Frontal cortex (tissue), 3 donors: ENCODE measurements at regions not wholly inside any gene's neighbourhood (a gene's known extent, or its start where the extent isn't known, plus 50 kb on each side); places are given as distances from the start of the nearest gene placed in this dataset.
"Not testable (repeated sequence)": the region's sequence is repeated elsewhere in the genome, so short reads cannot be mapped to it uniquely, and the experiment has no call there.

Experiments used
- DNase-seq, 2 donors: peaks; one replicate each; pipeline ENCODE4 v3.0.0; 2012; ENCODE audit warnings: low spot score in 2 of 2
- FAIRE-seq: peaks from 2 replicates; lab custom pipeline; 2012; peaks lifted over from hg19 to GRCh38; lab: Jason Lieb, UNC
- donor health status: control.
- donor health status: control.
- donor health status: control.

GRCh38 chr15:26134812-26135211 lies 271.7 kb upstream of the ATP10A start:
- no peak for DNase-seq
- FAIRE-seq: no peak

DNA sequence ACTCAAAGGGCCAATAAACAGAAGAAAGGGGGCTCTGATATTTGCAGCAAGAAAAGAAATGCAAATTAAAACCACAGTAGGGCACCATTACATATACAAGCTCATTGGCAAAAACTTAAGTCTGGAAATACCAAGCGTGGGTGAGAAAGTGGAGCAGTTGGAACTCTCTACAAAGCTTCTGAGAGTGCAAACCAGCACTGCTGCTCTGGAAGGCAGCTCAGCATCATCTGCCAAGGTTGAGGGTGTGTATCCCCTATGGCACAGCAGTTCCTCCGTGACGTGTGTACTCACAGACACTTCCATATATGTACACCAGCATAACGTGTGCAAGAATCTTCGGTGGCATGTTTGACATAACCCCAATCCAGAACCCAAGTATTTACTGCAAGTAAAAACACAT lies 271.0 kb upstream of the ATP10A start:
- no peak for FAIRE-seq
- DNase-seq: no peak

GRCh38 chr15:26132811-26133210 lies 269.7 kb upstream of the ATP10A start:
- no peak for FAIRE-seq
- no peak for DNase-seq

DNA sequence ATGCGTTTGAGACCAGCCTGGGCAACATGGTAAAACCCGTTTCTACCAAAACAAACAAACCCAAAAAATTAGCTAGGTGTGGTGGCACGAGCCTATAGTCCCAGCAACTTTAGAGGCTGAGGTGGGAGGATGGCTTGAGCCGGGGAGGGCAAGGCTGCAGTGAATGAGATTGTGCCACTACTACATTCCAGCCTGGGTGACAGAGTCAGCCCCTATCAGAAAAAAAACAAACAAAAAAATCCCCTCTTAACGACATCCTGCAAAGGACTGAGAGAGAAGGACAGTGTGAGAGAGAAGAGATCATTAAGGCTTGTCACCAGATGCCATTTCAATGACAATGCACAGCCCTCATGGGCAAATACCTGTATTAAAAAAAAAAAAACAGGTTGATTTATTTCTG lies 266.7 kb upstream of the ATP10A start:
- FAIRE-seq: no peak
- no peak for DNase-seq

DNA sequence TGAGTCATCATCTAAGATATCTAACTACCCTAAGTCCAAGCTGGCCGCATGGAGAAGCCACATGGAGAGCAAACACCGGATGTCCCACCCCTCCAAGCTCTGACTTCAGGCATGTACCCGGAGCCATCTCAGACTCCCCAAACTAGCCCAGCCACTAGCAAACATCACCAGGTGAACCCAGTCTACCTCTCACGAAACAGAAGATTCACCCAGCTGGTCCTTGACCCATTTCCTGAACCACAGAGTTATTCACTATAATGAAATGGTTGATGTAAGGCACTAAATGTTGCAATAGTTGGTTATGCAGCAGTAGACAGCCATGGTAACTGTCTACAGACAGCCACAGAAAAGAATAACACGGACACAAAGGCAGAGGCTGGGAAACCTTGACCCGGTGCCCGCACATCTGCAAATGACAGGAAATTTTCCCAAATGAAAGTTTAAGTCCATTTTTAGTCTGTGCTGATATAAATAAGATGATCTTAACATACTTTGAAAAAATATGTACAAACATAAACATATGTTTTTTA lies 265.5 kb upstream of the ATP10A start:
- FAIRE-seq (no peak), DNase-seq (no peak)

- DNase-seq: no peak
- peak; percentile 21 for FAIRE-seq
Observed at GRCh38 chr15:26126819-26127387, 263.8 kb upstream of the ATP10A start.

DNA sequence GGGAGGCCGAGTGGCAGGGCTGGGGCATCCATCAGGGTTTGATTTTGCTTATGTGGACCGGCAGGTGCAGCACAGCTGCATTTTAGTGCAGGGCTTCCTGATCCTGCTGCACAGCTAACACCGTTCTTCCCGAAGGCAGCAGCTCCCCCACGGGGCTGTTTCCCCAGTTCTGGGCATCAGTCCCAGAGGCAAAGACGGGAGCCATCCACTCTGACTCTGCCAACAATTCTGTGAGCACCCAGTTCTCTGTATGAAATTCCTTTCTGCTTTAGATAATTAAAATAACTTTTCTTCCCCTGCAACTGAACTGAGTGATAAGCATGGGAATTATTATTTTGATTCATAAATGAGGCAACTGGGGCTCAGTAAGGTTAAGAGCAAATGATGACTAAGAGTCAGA lies 262.9 kb upstream of the ATP10A start:
- FAIRE-seq (no peak), DNase-seq (no peak)

DNA sequence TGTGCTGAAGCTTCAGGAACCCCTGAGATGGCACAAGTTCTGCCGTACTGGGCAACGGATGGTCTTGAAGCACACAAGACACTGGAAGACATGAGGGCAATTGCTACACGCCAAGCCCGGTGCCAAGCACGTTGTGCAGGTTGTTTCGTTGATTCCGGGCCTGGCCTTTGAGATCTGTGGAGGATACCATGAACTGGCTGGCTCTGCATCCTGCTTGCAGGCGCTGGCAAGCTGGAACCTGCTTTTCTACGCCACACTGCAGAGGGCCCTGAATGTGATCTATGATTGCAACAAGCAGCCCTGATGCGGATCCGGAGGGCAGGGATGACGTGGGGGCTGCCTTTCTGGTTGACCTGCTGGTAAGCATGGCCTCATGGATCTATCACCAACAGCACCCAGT lies 262.5 kb upstream of the ATP10A start:
- DNase-seq: no peak
- FAIRE-seq: no peak

- DNase-seq (no peak), FAIRE-seq (no peak)
Observed at GRCh38 chr15:26119322-26119721, 256.2 kb upstream of the ATP10A start.

GRCh38 chr15:26115229-26115943 lies 252.3 kb upstream of the ATP10A start:
- FAIRE-seq: peak; percentile 42
- DNase-seq: no peak

DNA sequence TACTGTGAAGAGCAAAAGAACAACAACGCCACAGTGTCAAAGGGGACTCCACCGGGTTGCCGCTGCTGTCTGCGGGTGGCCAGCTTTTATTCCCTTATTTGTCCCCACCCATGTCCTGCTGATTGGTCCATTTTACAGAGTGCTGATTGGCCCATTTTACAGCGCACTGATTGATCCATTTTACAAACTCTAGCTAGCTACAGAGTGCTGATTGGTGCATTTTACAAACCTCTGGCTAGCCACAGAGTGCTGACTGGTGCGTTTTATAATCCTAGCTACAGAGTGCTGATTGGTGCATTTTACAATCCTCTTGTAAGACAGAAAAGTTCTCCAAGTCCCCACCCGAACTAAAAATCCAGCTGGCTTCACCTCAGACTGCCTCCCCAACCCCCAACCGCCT lies 251.0 kb upstream of the ATP10A start:
- not testable (repeated sequence) for FAIRE-seq

GRCh38 chr15:26113296-26113695 lies 250.2 kb upstream of the ATP10A start:
- FAIRE-seq: no peak

More for the DNA sequence above, 251.0 kb upstream of the ATP10A start:
- DNase-seq: not testable (repeated sequence)

DNA sequence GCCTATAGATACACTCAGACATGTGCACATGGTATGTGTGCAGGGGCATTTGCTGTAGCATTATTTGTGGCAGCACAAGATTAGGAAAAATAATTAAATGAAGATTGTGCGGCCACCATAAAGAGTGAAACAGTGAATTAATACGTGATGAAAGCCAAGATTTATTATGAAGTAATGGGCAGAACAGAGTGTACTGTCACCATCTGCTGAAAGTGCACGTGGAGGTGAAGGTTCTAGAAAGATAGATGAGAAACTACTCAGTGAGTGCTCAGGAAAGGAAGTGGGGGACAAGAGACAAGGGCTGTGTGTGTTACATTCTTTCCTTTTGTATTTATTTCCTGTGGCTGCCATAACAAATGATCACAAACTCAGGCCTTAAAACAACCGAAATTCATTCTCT lies 246.1 kb upstream of the ATP10A start:
- FAIRE-seq (no peak), DNase-seq (no peak)

More at GRCh38 chr15:26113296-26113695, 250.2 kb upstream of the ATP10A start:
- DNase-seq: no peak

- DNase-seq: no peak
- no peak for FAIRE-seq
Observed at GRCh38 chr15:26106556-26106955, 243.4 kb upstream of the ATP10A start.

DNA sequence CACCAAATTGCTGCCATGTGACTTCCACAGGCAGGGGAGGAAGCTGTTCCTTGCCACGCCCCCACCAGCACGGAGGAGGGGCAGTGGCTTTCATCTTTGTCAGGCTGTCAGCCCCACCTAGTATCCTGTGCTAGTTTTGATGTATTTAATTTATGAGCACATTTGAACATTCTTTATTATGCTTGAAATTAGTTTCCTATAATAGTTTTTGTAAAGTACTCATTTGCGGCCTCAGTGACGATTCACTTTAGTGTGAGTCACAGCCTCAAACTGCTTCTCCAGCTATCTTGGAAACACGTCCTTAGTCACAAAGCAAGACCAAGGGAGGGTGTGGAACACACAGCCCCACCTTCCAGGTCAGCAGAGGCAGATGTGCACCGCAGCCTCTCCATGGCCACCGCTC lies 239.9 kb upstream of the ATP10A start:
- DNase-seq (no peak), FAIRE-seq (no peak)

DNA sequence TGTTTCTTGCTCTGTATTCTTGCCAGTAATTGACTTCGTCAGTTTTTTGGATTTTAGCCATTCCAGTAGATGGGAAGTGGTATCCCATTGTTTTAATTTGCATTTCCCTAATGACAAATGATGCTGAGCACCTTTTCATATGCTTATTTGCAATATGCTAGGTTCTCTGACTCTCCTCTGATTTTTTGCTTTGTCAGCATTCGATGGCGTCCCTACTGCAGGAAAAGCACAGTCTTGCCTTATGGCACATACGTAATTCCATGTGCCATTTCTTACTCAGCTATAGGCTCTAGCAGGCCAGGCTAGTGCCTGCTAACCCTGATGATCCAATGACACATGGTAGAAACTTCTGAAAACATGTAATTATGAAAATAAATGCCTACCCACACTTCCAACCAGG lies 239.2 kb upstream of the ATP10A start:
- FAIRE-seq (no peak), DNase-seq (no peak)

GRCh38 chr15:26101443-26101842 lies 238.3 kb upstream of the ATP10A start:
- DNase-seq (no peak), FAIRE-seq (no peak)

DNA sequence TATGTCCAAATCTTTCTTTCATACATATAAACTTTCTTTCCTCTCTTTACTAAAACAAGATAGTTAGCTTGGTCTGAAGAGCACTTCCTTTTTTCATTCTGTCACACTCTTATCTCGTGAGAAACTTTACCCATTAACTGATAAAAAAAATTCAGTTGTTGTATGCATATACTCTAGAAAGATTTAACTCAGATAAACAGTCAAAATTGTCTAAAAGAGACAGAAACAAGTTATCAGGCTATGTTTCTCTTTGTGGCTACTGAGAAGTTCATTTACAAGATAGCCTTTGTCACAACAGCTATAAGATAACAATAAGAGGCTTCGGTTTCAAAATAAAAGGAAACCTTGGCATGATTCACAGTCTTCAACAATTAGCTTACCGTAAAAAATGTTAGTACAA lies 235.7 kb upstream of the ATP10A start:
- DNase-seq (no peak), FAIRE-seq (no peak)

DNA sequence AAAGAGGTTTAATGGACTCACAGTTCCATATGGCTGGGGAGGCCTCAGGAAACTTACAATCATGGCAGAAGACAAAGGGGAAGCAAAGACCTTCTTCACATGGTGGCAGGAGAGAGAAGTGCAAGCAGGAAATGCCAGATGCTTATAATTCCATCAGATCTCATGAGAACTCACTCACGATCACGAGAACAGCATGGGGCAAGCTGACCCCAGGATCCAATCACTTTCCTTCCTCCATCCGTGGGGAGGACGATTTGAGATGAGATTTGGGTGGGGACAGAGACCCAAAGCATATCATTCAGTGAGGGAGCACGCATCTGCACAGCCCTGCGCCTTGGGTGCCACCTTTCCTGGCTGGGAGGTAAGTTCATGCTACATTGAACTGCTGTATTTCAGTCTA lies 234.1 kb upstream of the ATP10A start:
- FAIRE-seq: no peak
- no peak for DNase-seq

DNA sequence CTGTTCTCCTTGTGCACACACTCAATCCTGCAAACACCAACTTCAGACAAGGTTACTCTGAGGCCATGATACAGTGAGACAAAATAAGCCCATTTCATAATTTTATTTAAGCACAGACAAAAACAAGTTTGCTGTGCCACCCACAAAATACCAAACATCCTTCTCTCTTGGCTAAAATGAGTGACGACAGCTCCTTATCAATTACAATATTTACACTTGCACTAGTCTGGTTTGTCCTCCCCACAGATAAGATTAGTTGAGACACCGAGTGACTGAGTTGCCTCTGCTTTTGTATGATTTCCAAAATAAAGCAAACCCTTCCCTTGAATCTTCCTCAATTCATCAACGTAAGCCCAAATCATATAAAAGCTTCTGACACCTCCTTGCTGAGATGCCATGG lies 233.5 kb upstream of the ATP10A start:
- DNase-seq (no peak), FAIRE-seq (no peak)

DNA sequence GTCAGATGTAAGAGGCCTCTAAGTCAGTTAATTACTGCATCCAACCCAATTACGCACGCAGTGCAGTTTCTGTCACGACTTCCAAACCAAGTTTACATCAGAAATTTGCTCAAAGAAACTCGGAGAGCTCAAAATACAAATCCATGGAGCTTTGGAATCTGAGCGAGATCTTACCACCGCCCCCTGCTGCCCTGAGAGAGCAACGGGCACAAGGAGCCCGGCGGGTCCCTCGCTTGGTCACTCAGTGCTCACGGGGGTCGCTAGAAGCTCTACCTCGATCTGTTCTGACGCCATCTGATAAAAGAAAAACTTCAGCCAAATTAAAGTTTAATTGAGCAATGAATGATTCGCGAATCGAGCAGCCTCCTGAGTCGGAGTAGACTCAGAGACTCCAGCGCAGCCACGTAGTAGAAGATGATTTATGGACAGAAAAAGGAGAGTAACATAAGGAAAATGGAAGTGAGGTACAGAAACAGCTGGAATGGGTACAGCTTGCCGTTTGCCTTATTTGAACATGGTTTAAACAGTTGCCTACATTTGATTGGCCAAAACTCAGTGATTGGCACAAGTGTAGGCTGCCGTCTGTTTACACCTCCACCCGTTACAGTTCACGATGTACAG lies 232.7 kb upstream of the ATP10A start:
- DNase-seq (no peak), FAIRE-seq (no peak)
